ENCODE measurements at regions not wholly inside any gene's neighbourhood (a gene's known extent, or its start where the extent isn't known, plus 50 kb on each side); places are given as distances from the start of the nearest gene placed in this dataset.

- Histone ChIP-seq H3K9me2 (ENCODE audit: insufficient read depth, low read length) (no peaks in the 10 kb centered on the region), H2AFZ (ENCODE audit: low read depth, low read length) (no peak overlapping the region), H3K4me2 (ENCODE audit: low read length) (no peak overlapping the region), H3K9ac (ENCODE audit: low read length) (no peak overlapping the region), H3K79me2 (replicated peaks; ENCODE audit: insufficient read depth, low read length) (no peaks in the 10 kb centered on the region), H3K4me3 (ENCODE audit: low read length) (no peak overlapping the region), H3K9me3 (ENCODE audit: low read length) (no peaks in the 10 kb centered on the region), H3K36me3 (ENCODE audit: insufficient read depth, low read length) (no peaks in the 10 kb centered on the region), H4K20me1 (ENCODE audit: insufficient read depth) (no peaks in the 10 kb centered on the region), H3F3A (ENCODE audit: insufficient read depth, low read length, poor library complexity, severe bottlenecking) (no peaks in the 10 kb centered on the region), H3K27ac (ENCODE audit: low read length) (no peak overlapping the region), H3K27me3 (ENCODE audit: insufficient read depth, low read depth, low read length) (no peaks in the 10 kb centered on the region)
- no peak for TF ChIP-seq REST (IDR thresholded peaks at IDR 0.05; ENCODE audit: borderline replicate concordance)
- no peak for TF ChIP-seq EZH2 (IDR thresholded peaks at IDR 0.05; ENCODE audit: borderline replicate concordance, insufficient read depth, low read length, poor library complexity, severe bottlenecking)
- no peak for TF ChIP-seq CTCF (IDR thresholded peaks at IDR 0.05; ENCODE audit: poor library complexity, severe bottlenecking)
- TF ChIP-seq SMC3 (conservative IDR thresholded peaks at IDR 0.05; ENCODE audit: poor library complexity): no peak
- no peak for TF ChIP-seq TAF1 (IDR thresholded peaks at IDR 0.05; ENCODE audit: low read depth)
- TF ChIP-seq EP300 (conservative IDR thresholded peaks at IDR 0.05; ENCODE audit: poor library complexity, severe bottlenecking): no peak
- no peak for TF ChIP-seq RAD21 (conservative IDR thresholded peaks at IDR 0.05)
- TF ChIP-seq POLR2AphosphoS5 (IDR thresholded peaks at IDR 0.05): no peak
- TF ChIP-seq MXI1 (conservative IDR thresholded peaks at IDR 0.05; ENCODE audit: poor library complexity, severe bottlenecking): no peak
Measured at GRCh38 chr1:164017239-164017638, 541.7 kb upstream of the PBX1 start.

- Histone ChIP-seq H3F3A (ENCODE audit: insufficient read depth, low read length, poor library complexity, severe bottlenecking) (no peaks in the 10 kb centered on the region), H3K36me3 (ENCODE audit: insufficient read depth, low read length) (no peaks in the 10 kb centered on the region), H3K9me3 (ENCODE audit: low read length) (no peaks in the 10 kb centered on the region), H4K20me1 (ENCODE audit: insufficient read depth) (no peaks in the 10 kb centered on the region), H2AFZ (ENCODE audit: low read depth, low read length) (no peak overlapping the region), H3K9ac (ENCODE audit: low read length) (no peak overlapping the region), H3K9me2 (ENCODE audit: insufficient read depth, low read length) (no peaks in the 10 kb centered on the region), H3K27ac (ENCODE audit: low read length) (no peak overlapping the region), H3K4me3 (ENCODE audit: low read length) (no peak overlapping the region), H3K4me2 (ENCODE audit: low read length) (no peak overlapping the region), H3K27me3 (ENCODE audit: insufficient read depth, low read depth, low read length) (no peaks in the 10 kb centered on the region), H3K79me2 (replicated peaks; ENCODE audit: insufficient read depth, low read length) (no peaks in the 10 kb centered on the region)
- TF ChIP-seq EZH2 (IDR thresholded peaks at IDR 0.05; ENCODE audit: borderline replicate concordance, insufficient read depth, low read length, poor library complexity, severe bottlenecking): no peak
- no peak for TF ChIP-seq REST (IDR thresholded peaks at IDR 0.05; ENCODE audit: borderline replicate concordance)
- TF ChIP-seq POLR2AphosphoS5 (IDR thresholded peaks at IDR 0.05): no peak
- no peak for TF ChIP-seq MXI1 (conservative IDR thresholded peaks at IDR 0.05; ENCODE audit: poor library complexity, severe bottlenecking)
- TF ChIP-seq RAD21 (conservative IDR thresholded peaks at IDR 0.05): no peak
- no peak for TF ChIP-seq CTCF (IDR thresholded peaks at IDR 0.05; ENCODE audit: poor library complexity, severe bottlenecking)
- no peak for TF ChIP-seq EP300 (conservative IDR thresholded peaks at IDR 0.05; ENCODE audit: poor library complexity, severe bottlenecking)
- TF ChIP-seq SMC3 (conservative IDR thresholded peaks at IDR 0.05; ENCODE audit: poor library complexity): no peak
- TF ChIP-seq TAF1 (IDR thresholded peaks at IDR 0.05; ENCODE audit: low read depth): no peak
Measured at GRCh38 chr1:164020391-164020790, 538.6 kb upstream of the PBX1 start.

Data from neural cell (in vitro differentiated cells).